Keratinocyte (primary cell): ENCODE measurements at regions not wholly inside any gene's neighbourhood (a gene's known extent, or its start where the extent isn't known, plus 50 kb on each side); places are given as distances from the start of the nearest gene placed in this dataset.

ENCODE experiments used
- DNase-seq: peaks from one replicate; pipeline ENCODE4 v3.0.0-alpha.2; 2011; ENCODE audit warnings: low read depth, missing footprints, low spot score
- FAIRE-seq: peaks from 2 replicates; lab custom pipeline; 2011; peaks lifted over from hg19 to GRCh38; lab: Jason Lieb, UNC
- H2AFZ ChIP-seq: 2 replicates; pipeline ENCODE4 v1.6.0; 2012; ENCODE audit warnings: low read length, control low read depth, inconsistent platforms; ENCODE audit not compliant: control insufficient read depth
- H3K27ac ChIP-seq: 2 replicates; pipeline ENCODE4 v1.5.1; 2011; ENCODE audit warnings: low read length; ENCODE audit not compliant: control insufficient read depth, insufficient read depth
- H3K27me3 ChIP-seq: 3 replicates; pipeline ENCODE4 v1.6.0; 2011; ENCODE audit warnings: low read length; ENCODE audit not compliant: control insufficient read depth, insufficient read depth; ENCODE audit errors: extremely low read depth
- H3K36me3 ChIP-seq, 2 experiments: 2 replicates in 1 of 2; 3 replicates in 1 of 2; pipeline ENCODE4 v1.5.1; 2011; ENCODE audit warnings: low read length in 2 of 2, mild to moderate bottlenecking in 1 of 2; ENCODE audit not compliant: control insufficient read depth in 2 of 2, insufficient read depth in 2 of 2; ENCODE audit errors: extremely low read depth in 1 of 2
- H3K4me1 ChIP-seq: 3 replicates; pipeline ENCODE4 v1.5.1; 2011; ENCODE audit warnings: low read length; ENCODE audit not compliant: control insufficient read depth, insufficient read depth; ENCODE audit errors: extremely low read depth
- H3K4me2 ChIP-seq: 3 replicates; pipeline ENCODE4 v1.6.0; 2011; ENCODE audit warnings: low read depth, low read length; ENCODE audit not compliant: control insufficient read depth, insufficient read depth; ENCODE audit errors: extremely low read depth
- H3K4me3 ChIP-seq, 3 experiments: fragments of 200-600 bp in 1 of 3; sonication (generic) in 1 of 3; 2 replicates in 2 of 3; 3 replicates in 1 of 3; pipeline ENCODE4 v1.5.1; 2011 to 2016; ENCODE audit warnings: low read length in 3 of 3, mild to moderate bottlenecking in 3 of 3, control low read depth in 2 of 3, inconsistent platforms in 1 of 3, low read depth in 1 of 3, mixed read lengths in 1 of 3, mixed run types in 1 of 3, moderate library complexity in 1 of 3; ENCODE audit not compliant: control insufficient read depth in 2 of 3, insufficient read depth in 2 of 3; ENCODE audit errors: extremely low read depth in 1 of 3
- H3K79me2 ChIP-seq: 2 replicates; pipeline ENCODE4 v1.6.0; 2012; ENCODE audit warnings: low read length; ENCODE audit not compliant: control insufficient read depth, insufficient read depth
- H3K9ac ChIP-seq: 3 replicates; pipeline ENCODE4 v1.6.0; 2011; ENCODE audit warnings: low read length; ENCODE audit not compliant: control insufficient read depth, insufficient read depth; ENCODE audit errors: extremely low read depth
- H3K9me1 ChIP-seq: 3 replicates; pipeline ENCODE4 v1.6.0; 2011; ENCODE audit warnings: low read length; ENCODE audit not compliant: control insufficient read depth, insufficient read depth; ENCODE audit errors: extremely low read depth
- H3K9me3 ChIP-seq: 2 replicates; pipeline ENCODE4 v1.5.1; 2012; ENCODE audit warnings: low read depth, low read length; ENCODE audit not compliant: control insufficient read depth
- H4K20me1 ChIP-seq: 3 replicates; pipeline ENCODE4 v1.6.0; 2011; ENCODE audit warnings: low read length; ENCODE audit not compliant: control insufficient read depth, insufficient read depth; ENCODE audit errors: extremely low read depth
- EZH2 ChIP-seq: IDR thresholded peaks from one replicate; pipeline ENCODE4 v1.6.1; 2012; ENCODE audit warnings: inconsistent platforms, mild to moderate bottlenecking, low read length, moderate library complexity
- dilution Hi-C: fragments of 300-500 bp; cut with MboI; formaldehyde crosslinking; loops from one replicate; pipeline ENCODE4 v1.7.0; 2020; ENCODE audit warnings: low sequenced_read_pairs; ENCODE audit not compliant: extremely low pct_ligation_motif_present
- TF ChIP-seq, protein P1 (sequence below), 3 experiments: IDR thresholded peaks in 1 of 3; conservative IDR thresholded peaks in 1 of 3; optimal IDR thresholded peaks in 1 of 3; 2 replicates in 2 of 3; 3 replicates in 1 of 3; pipeline versions ENCODE3 to v1.5.1; 2011; ENCODE audit warnings: low read length in 3 of 3, mild to moderate bottlenecking in 3 of 3, moderate library complexity in 2 of 3, control low read depth in 1 of 3, inconsistent platforms in 1 of 3; ENCODE audit not compliant: insufficient read depth in 2 of 3; ENCODE audit errors: extremely low read depth in 1 of 3

GRCh38 chr17:34121311-34121710 is 133.8 kb upstream of the CCL2 start:
- Histone ChIP-seq H4K20me1 (no peaks in the 10 kb centered on the region), H3K27me3 (no peaks in the 10 kb centered on the region), H3K4me1 (no peaks in the 10 kb centered on the region), H3K36me3 (no peaks in the 10 kb centered on the region), H2AFZ (no peak overlapping the region), H3K4me3 (no peak overlapping the region), H3K79me2 (no peaks in the 10 kb centered on the region), H3K4me2 (no peak overlapping the region), H3K9ac (no peak overlapping the region), H3K27ac (no peak overlapping the region), H3K9me3 (no peaks in the 10 kb centered on the region), H3K9me1 (no peaks in the 10 kb centered on the region)
- TF ChIP-seq, protein P1, sequence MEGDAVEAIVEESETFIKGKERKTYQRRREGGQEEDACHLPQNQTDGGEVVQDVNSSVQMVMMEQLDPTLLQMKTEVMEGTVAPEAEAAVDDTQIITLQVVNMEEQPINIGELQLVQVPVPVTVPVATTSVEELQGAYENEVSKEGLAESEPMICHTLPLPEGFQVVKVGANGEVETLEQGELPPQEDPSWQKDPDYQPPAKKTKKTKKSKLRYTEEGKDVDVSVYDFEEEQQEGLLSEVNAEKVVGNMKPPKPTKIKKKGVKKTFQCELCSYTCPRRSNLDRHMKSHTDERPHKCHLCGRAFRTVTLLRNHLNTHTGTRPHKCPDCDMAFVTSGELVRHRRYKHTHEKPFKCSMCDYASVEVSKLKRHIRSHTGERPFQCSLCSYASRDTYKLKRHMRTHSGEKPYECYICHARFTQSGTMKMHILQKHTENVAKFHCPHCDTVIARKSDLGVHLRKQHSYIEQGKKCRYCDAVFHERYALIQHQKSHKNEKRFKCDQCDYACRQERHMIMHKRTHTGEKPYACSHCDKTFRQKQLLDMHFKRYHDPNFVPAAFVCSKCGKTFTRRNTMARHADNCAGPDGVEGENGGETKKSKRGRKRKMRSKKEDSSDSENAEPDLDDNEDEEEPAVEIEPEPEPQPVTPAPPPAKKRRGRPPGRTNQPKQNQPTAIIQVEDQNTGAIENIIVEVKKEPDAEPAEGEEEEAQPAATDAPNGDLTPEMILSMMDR (optimal IDR thresholded peaks at IDR 0.05 in 1 of 3, IDR thresholded peaks at IDR 0.05 in 1 of 3, conservative IDR thresholded peaks at IDR 0.05 in 1 of 3; ENCODE audit: extremely low read depth in 1 of 3, insufficient read depth in 2 of 3, low read length in 3 of 3): no peak
- FAIRE-seq (no peak), DNase-seq (no peak)
- dilution Hi-C loops: no loop called here

DNA sequence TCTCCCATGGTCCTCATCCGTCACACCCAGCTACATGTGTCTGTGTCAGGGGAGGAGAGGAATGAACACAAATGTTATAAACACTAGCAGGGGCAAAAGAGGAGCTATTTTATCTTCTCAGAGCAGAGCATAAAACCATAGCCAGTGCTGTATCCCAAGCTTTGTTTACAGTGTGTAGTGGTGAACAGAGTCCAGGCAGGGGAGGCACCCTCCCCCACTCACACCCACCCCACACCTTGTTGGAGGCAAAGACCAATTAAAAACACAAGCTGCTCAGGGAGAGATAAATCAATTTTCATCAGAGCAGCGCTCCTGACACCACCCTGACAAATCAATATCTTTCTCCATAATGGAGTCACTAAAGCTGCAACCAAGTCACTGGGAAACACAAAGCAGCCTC is 132.6 kb upstream of the CCL2 start:
- Histone ChIP-seq H3K9me3 (no peaks in the 10 kb centered on the region), H3K4me1 (no peaks in the 10 kb centered on the region), H2AFZ (no peak overlapping the region), H3K9me1 (no peaks in the 10 kb centered on the region), H3K27ac (no peak overlapping the region), H3K27me3 (no peaks in the 10 kb centered on the region), H3K36me3 (no peaks in the 10 kb centered on the region), H4K20me1 (no peaks in the 10 kb centered on the region), H3K79me2 (no peaks in the 10 kb centered on the region), H3K4me2 (no peak overlapping the region), H3K9ac (no peak overlapping the region), H3K4me3 (no peak overlapping the region)
- TF ChIP-seq EZH2: no peak
- TF ChIP-seq, protein P1 (optimal IDR thresholded peaks at IDR 0.05 in 1 of 3, IDR thresholded peaks at IDR 0.05 in 1 of 3, conservative IDR thresholded peaks at IDR 0.05 in 1 of 3; ENCODE audit: extremely low read depth in 1 of 3, insufficient read depth in 2 of 3, low read length in 3 of 3): no peak
- FAIRE-seq (no peak), DNase-seq (no peak)
- dilution Hi-C loops: no loop called here
